Bone marrow (tissue), 2 donors: ENCODE measurements at regions not wholly inside any gene's neighbourhood (a gene's known extent, or its start where the extent isn't known, plus 50 kb on each side); places are given as distances from the start of the nearest gene placed in this dataset.
A peak's percentile ranks its signal among the peaks of the same experiment; 100 is the strongest.
"Not testable (repeated sequence)": the region's sequence is repeated elsewhere in the genome, so short reads cannot be mapped to it uniquely, and the experiment has no call there.

ENCODE experiments used
- DNase-seq, 2 donors: peaks; one replicate each; lab custom pipeline; 2025; lab: John Stamatoyannopoulos, UW

DNA sequence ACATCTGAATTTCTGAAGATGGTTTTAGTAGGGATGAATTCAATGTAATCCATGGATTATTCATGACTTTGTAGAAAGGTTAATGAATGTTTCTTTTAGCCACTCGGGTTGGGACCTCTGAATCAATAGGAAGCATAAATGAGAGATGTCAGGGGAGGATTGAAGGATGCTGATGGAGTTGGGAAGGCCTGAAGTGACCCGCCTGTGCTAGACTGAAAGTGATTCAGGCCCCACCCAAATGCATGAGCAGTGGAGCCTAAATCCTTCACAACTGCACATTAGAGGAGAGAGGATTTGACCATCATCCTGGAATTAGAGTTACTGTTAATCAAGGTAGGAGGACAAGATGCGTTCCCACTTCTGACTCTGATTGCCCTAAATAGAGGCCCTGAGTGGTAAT is 162.2 kb upstream of the PTPN20 start:
- DNase-seq: not testable (repeated sequence)

DNA sequence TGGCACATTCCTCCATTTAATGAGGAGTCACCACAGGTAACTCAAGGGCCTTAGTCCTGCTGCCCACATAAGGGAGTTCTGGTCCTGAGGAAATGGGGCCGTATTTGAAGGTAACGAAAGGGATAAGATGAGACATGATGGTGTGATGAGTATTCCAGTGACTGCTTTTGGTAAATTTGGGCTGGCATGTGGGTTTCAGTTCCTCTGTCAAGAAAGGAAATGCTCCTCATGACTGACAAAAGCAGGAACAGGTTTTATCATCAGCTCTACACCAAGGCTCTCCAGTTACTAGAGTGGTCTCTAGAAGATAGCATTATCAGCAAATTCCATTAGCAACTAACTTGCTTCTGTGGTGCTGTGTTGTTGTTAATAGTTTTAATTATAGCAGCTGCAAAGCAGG is 161.8 kb upstream of the PTPN20 start:
- DNase-seq: not testable (repeated sequence)

DNA sequence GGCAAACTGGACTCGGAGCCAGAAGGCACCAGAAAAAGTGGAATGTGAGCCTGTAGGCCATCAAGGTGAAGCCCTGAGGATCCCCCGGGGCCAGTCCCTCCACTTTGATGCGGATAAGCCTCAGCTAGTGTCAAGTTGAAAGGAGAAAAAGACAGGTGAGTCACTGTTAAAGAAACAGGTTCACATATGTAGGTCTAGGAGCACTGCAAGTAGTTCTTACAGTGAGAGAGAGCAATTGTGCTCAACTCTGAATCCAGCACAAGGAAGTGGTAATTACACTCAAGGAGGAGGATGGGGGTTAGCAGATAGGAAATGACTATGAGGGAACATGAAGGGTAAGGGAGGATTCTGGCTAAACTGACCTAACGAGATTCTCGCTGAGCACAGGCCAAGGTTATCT is 157.5 kb upstream of the PTPN20 start:
- DNase-seq: not testable (repeated sequence)

DNA sequence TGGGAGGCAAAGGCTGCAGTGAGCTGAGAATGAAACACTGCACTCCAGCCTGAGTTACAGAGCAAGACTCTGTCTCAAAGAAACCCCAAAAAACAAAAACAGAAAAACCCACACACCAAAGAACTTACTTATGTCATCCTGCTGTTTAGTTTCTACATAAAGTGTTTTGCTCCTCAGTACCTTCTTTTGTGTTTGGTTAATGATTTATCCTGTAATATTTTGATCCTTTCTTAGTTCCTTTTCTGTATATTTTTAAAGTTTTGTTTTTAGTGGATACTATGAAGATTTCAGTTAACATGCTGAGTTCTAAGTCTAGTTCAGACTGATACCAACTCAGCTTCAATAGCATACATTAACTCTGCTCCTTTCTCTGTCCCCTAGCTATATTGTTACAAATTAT is 149.8 kb upstream of the PTPN20 start:
- not testable (repeated sequence) for DNase-seq

DNA sequence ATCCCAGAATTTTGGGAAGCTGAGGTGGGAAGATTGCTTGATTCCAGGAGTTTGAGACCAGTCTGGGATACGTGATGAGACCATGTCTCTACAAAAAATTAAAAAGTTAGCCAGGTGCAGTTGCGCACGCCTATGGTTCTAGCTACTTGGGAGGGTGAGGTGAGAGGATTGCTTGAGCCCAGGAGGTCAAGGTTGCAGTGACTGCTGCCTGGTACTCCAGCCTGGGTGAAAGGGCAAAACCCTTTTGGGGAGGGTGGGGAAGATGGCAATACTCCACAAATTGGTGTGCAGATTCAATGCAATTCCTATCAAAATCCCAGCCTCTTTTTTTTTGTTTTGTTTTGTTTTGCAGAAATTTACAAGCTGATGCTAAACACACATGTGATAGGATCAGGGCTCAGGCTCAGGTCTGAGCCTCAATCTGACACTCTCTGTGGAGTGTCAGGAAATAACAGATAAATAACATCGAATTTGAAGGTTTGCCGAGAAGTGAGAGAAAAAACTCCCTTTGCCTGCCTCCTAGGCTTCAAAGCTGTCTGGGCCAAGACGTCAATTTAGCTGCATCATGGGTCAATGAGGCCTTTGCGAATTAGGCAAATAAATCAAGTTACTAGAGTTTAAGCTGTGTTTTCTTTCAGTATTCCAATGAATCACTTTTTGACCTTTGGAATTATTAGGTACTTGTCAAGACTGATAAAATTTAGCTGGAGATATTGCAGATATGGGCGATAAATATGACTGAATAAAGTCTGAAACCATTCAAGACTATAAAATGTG is 142.5 kb upstream of the PTPN20 start:
- DNase-seq: not testable (repeated sequence)

DNA sequence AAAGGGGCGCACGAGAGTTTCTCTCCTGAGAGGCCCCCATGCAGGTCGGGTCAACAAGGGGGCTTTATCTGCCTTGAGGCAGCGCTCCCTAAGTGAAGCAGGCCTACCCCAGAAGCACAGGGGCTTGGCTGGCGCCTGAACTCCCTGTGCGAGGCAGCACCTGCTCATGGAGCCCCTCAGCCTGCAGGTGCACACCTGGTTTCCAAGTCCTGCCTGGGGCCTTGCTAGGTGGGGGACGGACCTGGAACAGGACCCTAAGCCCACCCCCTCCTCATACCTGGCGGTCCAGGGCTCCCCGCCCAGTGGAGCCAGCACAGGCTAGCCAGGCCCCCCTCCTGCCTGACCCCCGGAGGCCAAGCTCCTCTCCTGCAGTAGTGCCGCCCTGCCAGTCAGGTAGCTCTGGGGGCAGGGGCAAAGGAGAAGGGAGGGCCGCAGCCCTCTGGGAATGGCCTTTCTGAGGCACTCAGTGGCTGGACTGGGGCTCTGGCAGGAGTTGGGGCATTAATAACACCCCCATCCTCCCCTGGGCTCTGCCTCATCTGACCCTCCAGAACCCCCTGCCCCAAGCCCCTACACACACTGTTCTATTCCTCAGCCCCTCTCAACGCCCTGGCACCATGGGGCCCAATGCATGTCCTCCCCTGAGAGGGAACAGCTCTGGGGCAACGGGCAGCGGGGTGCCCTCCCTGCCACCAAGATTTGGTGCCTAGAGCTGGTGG is 137.9 kb upstream of the PTPN20 start:
- not testable (repeated sequence) for DNase-seq

DNA sequence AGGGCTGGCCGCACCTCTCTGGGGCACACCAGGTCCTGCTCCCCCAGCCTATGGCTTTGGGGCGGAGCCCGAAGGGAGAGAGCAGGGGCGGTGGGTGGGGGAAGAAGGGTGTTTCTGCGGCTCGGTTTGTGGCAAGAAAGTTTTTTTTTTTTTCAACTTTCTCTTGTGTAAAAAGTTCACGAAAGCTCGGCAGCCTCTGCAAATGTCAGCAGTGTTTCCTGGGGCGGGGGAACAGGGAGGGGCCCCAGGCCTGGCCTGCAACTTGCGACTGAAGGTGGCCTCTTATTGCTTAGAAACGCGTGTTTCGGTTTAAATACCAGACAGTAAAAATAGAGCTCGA is 137.4 kb upstream of the PTPN20 start:
- DNase-seq: not testable (repeated sequence)

DNA sequence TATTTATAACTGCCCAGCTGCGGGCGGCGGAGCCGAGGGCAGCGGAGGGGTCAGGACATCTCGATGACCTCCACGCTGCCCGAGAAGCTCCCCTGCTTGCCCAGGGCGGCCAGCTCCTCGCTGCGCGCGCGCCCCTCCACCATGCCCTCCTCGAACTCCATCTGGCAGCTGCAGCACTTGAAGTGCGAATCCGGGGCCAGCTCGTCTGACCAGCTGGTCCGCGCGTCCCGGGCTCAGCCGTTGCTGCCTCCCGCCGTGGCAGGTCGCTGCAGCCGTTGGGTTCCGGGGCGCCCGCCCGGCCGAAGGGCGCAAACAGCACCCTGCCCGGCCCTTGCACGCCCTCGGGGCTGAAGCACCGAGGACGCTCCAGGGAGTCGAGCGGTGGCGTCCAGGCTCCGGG is 136.9 kb upstream of the PTPN20 start:
- DNase-seq: not testable (repeated sequence)

DNA sequence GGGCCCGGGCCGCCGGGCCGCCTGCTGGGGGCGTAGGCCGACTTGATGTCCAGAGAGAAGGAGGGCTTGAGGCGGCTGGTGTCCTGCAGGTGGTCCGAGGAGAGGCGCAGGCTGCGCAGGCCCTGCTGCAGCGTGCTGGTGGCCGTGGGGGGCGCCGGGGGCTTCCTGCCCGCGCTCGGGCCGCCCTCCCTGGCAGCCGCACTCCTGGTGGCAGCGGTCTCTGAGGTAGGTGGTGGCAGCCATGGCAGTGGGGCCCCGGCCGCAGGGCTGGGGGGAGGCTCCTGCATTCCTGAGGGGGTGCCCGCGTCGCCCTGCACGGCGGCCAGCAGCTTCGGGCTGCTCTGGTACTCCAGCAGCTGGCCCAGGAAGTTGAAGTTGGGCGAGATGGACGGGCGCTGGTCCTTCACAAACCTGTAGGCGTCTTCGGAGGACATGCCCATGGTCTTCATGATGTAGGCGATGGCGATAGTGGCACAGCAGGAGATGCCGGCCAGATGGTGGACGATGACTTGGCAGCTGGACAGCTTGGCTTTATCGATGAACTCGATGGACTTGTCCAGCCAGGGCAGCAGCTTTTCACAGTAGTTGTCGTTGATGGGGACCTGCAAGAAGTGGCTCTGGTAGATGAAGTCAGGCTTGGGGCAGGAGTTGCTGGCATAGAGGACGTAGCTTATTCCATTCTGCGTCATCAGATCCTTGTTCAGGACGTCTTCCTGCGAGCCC is 136.1 kb upstream of the PTPN20 start:
- not testable (repeated sequence) for DNase-seq

DNA sequence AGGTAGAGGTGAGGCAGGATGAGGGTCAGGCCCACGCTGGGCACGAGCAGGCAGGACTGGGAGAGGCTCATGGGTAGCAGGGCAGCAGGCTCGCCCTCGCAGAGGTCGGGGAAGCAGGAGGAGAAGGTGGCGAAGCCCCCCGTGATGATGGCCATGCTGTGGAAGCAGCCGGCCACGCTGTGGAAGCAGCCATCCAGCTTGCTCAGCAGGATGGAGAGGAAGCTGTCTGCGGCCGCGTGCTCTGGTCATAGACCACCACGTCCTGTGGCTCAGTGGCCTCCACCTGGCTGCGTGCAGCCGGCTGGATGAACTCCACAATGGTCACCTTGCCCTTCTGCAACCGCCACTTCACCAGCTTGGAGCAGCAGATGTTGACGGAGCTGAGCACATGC is 135.6 kb upstream of the PTPN20 start:
- DNase-seq: not testable (repeated sequence)

DNA sequence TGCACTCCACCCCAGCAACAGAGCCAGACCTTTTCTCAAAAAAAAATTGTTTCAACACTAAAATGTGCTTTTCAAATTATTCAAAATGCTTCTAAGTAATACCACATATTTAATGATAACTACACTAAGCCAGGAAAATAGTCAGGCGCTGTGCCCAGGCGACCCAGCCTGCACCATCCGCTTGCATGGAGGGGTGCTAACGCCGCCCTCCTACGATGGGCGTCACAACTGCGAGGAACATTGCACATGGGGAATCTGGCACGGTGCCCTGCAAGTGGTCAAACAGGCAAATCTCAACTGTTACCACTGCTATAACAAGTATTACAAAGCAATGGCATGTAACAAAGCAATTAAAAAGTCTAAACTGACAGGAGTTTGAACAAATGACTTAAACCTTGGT is 131.7 kb upstream of the PTPN20 start:
- not testable (repeated sequence) for DNase-seq

DNA sequence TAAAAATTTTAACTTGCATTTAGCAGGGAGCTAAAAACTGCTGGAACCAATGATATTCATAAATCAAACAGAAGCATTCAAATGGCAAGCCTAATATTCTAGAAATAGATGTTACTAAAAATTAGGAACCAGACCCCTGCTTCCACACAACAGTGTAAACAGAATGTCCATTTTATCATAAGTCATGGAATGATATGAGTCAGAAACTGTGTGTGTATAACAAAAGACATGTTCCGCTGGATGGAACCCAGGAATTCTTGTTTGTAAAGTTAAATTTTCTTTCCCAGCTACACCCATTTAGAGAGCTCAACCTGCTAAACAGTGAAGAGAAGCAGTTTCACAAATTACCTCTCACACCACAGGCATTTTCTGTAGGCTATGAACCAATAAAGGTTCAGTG is 131.1 kb upstream of the PTPN20 start:
- not testable (repeated sequence) for DNase-seq

DNA sequence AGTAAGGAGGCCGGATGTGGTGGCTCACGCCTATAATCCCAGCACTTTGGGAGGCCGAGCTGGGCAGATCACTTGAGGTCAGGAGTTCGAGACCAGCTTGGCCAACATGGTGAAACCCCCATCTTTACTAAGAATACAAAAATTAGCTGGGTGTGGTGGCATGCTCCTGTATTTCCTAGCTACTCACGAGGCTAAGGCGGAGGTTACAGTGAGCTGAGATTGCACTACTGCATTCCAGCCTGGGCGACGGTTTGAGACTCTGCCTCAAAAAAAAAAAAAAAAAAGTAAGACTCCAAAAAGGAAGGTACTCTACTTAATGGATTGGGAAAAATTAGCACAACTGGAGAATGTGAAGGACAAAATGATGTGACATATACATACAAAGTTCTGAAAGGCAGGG is 130.2 kb upstream of the PTPN20 start:
- not testable (repeated sequence) for DNase-seq

DNA sequence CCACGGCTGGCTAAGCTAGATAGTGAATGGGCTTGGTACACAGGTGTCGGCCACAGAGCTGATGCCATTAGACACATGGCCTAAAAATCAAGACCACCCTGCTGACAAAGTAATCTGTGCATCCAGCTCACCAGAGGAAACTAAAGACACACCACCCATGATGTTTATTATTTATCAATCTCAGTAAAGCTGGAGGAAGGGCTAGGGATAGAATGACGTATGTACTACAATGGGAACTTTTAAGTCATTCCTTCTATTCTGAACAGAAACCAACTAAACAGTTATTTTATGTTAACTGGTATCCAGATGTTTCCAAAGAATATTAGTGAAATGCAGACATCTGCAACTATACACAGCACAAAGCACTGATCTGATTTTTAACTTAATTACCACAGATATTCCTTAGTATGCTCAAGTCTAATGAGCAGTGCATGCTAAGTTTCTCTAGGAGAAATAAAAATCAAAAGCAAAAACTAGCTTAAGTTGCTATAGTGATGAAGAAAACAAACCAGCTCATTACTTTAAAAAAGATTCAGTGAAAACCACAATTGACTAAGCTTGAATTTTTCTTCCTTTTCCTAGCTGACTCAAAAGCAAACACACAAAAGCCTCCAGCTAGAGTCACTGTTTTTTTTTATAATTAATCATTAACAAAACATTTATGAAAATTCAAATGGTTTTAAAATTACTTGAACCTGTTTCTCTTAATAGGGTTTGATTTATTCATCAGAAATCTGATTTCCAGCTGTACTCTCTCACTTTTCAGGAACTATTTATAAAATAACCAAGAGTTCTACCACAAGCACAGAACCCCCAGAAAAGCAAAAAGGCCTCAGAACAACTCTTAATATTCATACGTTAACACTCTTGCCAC is 129.0 kb upstream of the PTPN20 start:
- not testable (repeated sequence) for DNase-seq

DNA sequence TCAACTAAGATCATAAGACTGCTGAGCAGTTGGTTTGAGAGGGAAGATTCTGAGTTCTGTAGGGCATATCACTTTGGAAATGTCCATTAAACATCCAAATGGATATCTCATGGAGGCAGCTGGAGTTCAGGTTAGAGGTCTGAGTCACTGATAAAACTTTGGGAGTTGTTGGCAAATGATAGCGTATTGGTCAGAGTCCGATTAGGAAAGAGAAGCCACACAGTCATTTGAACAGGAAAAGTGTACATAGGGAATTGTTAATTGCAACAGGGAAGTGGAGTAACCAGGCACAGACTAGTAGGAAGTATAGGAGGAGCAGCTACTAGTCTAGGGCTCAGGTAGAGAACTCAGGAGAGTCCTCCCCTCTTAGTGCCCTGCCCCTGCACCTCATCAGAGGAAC is 126.6 kb upstream of the PTPN20 start:
- not testable (repeated sequence) for DNase-seq

DNA sequence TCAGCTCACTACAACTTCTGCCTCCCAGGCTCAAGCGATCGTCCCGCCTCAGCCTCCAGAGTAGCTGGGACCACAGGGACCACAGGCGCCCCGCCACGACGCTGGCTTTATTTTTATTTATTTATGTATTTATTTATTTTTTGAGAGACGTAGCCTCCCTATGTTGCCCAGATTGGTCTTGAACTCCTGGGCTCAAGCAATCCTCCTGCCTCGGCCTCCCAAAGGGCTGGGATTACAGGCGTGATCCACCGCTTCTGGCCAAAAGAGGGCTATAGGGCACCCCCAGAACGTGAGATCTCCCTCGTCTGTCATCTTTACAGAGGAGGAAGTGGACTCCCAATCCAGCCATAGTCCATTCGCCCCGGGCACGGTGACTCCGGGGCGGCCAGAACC is 125.1 kb upstream of the PTPN20 start:
- not testable (repeated sequence) for DNase-seq

DNA sequence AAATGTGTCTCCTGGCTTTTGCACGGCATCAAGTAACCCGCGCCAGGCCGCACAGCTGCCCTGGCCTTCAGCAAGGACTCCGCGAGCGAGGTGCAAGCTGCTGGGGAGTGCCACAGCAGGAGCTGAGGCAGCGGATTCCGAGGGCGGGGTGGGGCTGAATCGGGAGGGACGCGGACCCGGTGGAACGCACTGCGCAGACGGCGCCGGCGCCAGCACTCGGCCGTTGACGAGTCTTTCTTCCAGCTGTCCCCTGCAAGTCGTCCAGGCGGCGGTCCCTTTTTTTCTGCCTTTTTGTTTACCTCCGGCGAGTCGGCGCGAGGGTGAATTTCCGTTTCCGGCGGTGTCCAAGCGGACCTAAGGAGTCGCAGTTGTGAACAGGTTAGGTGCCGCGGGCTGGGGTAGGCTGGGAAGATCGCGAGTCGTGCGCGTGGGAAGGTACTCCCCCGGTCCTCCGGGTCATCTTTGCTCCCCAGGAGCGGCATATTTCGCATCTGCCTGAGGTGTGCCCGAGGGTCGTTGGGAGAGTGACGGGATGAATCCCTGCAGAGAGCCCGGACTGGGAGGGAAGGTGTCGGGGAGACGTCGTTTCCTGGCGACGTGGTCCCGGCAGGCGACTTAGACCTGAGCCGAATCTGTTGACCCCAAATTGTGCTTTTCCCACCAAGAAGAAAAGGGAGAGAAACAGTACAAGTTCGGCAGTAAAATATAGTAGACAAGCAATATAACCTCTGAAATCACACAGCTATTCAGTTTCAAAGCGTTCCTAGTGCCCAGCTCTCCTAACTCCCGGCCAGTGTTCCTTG is 124.5 kb upstream of the PTPN20 start:
- DNase-seq: peak; percentile 2 to 32

DNA sequence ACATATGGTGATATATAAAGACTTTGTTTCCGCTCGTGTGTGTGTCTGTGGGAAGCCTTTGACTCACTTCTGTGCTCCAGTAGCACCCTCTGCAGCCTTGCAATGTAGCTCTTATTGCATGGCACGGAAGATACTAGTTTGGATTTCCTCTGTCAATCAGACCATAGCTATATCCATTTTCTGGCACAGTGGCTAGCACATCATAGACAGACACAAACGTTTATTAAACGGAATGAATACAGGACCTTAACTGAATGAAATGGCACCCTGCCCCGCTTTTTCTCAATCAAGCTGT is 124.0 kb upstream of the PTPN20 start:
- peak in 1 of 2 donors; percentile 51 for DNase-seq

DNA sequence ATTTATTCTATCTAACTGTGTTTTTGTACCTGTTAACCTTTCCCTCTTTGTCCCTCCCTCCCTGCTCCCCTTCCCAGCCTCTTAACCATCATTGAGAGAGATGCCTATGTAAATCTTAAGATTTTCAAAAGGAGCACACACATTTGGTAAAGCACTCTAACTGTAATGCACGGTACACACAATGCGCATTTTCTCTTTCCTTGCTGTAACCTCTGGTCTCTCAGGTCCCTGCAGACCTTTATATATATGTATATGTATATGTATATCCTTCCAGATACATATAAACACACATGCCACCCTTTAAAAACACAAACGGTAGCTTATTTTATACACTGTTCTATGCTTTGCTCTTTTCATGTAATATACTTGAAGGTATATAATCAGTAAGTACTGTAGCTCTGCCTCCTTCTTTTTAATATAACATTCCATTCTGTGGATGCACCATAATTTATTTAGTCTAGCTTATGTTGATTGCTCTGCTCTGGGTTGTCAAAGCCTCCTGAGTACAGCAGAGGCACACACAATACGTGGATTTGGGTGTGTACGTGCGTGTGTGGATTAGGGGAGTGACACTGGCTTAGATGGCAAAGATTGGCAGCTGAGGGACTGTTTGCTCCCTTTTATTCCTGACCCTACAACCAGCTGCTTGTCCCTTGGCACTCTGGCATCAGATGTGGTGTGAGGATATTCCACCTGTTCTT is 118.4 kb upstream of the PTPN20 start:
- not testable (repeated sequence) for DNase-seq

DNA sequence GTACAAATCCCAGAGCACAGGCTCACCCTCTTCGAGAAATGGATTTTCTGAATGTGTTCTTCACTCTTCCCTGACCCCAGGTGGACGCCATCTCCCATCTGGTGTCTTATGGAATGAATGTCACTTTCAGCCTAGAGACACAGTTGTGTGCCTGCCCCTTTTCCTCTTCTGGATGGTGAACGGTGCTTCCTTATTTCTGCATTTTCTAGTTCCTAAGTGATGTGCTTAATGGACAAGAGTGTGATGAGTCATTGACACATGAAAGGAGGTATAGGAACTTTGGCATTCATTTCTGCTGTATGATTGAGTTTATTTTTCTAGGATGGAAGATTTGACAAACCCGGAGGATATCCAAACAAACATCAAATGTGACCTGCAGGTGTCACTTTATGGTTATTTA is 114.9 kb upstream of the PTPN20 start:
- not testable (repeated sequence) for DNase-seq

DNA sequence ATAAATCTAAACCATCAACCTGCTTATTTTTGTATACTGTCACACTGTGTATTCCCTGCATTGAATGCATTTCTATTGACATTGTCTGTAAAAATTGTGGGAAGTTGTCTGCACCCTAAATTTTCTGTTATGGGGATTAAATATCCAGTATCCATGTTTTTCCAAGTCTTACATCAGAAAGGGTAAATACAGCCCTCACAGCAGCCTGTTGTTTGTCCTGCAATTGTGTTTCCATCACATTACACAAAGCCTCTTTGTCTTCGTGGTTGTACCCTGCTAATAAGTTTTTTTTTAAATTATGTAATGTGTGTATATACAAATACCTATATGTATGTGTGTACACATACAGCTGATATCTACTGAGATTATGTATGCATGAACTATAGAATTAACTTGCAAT is 109.2 kb upstream of the PTPN20 start:
- not testable (repeated sequence) for DNase-seq
